ENCODE measurements at regions not wholly inside any gene's neighbourhood (a gene's known extent, or its start where the extent isn't known, plus 50 kb on each side); places are given as distances from the start of the nearest gene placed in this dataset.

DNA sequence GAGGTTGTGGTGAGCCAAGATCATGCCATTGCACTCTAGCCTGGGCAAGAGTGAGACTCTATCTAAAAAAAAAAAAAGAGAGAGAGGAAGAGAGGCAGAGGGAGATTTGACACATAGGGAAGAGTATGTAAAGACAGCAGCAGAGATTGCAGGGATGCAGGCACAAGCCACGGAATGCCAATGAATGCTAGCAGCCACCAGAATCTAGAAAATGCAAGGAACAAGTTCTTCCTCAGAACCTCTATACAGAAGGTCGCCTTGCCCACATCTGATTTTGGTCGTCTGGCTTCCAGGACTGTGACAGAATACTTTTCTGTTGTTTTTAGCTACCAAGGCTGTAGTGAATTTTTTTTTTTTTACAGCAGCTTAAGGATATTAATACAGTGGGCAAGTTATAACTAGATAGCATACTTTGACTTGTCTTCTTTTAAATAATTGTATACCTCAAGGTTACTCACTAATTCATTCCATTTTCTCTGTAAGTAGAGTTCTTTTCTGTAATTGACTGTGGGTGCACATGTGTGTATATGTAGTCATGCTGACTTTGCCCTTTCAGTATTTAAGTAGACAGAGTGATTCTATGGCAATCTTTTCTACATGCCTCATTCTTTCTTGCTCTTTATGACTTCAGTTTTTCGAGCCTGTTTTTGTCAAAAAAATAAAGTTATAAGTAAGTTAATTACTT, 402.2 kb downstream of the GJA1 start:
- DNase-seq: no peak

DNA sequence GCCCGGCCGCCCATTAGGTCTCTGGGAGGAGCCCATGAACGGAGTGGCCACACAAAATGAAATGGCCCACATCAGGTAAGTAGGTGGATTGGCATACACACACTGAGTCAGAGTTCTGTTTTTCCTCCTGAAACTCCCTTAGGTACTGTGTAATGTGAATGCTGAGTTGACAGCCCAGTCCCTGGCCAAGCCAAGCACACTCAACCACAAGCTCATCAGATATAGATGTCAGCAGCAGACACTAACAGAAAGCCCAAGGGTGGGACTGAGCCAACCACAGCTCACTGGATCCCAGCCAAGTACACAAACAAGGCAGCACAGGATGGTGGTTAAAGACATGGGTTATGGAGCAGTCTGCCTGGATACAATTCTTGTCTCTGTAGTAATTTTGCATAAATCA, 403.4 kb downstream of the GJA1 start:
- peak; percentile 69 for DNase-seq

DNA sequence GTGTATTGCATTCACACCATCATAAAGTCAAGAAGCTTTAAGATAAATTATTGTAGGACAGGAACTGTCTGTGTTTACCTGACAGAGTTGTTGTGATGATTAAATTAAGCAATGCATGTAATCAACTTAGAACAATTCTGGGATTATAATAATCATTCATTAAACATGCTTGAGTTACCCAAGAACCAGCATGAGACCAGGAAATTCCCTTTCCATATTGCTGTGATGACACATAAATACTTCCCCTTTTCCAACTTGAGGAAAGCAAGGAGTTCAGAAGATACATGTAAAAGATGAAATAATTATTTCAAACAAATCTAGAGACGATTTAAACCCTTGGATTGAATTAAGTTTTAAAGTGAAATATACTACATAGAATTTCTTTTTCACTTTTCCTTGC, 404.4 kb downstream of the GJA1 start:
- DNase-seq: no peak

DNA sequence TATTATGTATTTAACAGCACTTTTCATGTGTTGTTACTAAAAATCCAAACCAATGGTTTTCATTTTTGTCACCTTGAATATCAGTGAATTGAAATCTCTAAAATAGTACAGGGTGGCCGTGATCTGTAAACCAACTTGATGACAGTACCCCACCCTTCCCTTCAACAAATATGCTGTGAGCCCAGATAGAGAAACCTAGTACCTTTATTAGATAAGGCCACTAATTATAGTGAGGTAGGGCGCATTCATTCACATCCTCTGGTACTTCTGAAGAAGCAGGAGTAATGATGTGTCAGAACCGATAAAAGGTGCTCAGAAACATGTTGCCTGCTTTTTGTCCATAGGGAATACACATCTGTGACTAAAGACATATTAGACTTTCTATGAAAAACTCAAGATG, 409.5 kb downstream of the GJA1 start:
- DNase-seq: no peak

DNA sequence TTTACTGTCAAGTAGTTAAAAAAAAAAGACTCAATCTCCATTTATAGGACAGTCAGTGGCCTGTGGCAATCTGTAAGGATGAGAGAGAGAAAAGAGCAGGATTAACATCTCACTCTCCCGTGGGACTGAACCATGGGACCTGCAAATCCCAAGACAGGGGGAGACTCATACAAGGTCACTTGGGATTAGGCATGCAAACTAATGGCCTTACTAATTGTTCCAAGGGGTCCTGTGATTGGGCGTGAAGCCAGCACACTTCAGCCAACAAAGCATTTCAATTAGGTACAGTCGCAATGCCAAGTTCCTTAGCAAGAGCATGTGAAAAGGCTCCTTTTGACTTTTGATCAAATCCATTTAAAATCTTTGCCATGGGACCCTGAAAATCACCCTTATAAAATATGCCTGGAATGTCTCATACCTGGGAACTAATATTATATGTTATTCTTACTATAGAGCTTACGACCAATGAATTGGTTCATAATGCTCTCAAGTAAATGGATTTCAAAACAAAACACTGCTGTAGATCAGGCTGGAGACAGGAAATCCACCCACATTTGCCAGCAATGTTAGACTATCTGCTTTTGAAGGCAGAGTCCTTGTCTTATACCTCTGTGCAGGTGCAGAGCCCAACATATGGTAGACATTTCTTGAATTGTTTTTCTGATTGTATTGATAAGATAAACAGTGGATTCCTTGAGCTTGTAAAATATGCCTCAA, 412.5 kb downstream of the GJA1 start:
- DNase-seq: no peak

DNA sequence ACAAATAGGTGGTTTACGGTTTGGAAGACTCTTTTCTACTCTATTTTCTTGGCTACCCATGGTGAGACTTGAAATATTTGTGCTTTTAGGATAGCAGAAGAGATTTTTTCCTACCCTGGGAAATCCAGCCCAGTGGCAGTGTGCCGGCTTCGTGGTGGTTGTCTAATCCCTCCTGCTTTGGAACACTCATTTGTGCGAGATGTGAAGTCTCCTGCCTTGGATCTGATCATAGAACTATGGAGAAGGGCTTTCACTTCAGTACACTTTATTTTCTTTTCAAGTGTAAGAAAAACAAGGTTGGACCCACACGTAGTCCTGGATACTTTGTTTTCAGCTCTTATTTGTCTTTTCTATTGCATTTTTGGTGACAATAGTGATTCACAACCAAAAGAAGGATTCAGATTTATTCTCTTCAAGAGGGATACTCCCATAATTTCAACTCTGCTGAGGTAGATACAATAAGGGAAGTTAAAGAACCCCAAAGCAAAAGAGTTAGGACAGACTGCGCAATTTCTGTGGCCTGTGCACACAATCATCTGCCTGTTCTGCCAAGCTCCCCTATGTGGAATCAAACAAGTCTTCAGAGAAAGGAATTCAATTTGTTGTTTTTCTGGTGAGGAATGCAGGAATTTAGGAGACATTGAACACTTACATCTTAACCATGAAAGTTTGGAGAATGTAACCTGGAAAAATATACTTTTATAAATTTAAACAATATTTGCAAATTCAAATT, 413.2 kb downstream of the GJA1 start:
- DNase-seq: no peak

DNA sequence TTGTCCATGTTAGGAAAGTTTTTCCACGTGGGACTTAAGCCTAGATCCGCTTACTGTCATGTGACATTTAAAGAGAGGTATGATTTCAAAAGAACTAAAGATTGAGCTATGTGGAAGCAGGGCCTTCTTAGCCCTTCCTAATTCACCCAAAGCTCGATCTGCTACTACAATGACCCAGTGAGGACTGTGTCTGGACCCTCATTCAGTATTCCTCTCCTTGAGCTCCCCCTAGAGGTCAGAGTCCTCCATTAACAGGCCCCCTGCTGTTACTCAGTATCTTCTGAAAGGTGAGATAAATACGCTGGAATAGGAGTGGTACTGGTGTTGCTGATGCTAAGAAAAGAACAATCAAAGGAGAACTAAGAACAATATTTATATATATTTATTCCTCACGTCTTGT, 414.0 kb downstream of the GJA1 start:
- peak; percentile 53 for DNase-seq

DNA sequence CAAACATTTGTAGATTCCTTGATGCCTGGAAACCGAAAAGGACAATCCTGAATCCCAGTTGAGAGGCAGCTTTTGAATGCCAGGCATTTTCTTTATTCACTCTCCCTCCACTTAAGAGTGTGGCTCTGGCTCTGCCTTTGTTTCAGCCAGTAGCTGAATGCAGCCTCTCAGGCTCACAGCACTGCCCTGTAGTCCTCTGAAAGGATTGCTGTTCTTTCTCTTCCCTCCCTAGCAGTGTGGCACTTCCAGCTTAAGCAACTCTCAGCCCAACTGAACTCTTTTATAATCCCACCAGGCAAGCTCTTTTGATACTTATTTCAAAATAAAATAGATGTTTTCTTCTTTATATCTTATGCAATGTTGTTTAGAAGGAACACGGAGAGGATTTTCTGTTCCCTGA, 415.6 kb downstream of the GJA1 start:
- no peak for DNase-seq

DNA sequence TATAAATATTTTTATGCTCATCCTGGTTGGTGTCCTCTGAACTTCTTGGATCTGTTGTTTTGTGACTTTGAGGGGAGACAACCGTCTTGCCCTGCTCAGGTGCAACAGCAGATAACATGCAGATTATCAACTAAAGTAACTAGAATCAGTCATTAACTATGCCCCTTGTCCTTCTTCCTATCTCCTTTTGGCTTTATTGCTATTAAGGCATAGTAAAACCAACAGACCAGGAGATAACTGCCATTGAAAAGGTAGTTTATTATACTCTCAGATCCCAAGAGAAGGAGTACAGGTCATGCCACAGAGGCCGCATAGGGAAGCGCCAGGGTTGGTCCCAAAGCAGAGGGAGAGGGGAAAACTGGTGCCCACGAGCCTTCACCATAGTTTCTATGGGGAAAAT, 418.2 kb downstream of the GJA1 start:
- DNase-seq: no peak

DNA sequence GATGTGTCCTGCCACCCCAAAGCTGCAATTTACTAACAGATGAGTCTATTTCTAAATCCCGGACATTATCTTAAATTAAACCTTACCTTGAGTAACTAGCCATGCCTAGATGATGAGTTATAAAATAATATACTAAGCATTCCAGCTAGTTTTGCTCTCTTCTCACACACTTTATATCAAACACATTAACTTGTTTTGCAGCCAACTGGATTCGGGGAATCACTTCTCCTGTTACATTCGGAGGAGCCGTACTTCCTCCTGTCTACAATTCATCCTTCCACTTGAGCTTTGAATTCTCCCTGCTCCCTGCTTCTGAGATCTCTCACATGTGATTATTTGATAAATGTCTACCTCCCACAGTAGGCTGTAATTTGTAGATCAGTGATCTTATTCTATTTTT, 420.1 kb downstream of the GJA1 start:
- no peak for DNase-seq

DNA sequence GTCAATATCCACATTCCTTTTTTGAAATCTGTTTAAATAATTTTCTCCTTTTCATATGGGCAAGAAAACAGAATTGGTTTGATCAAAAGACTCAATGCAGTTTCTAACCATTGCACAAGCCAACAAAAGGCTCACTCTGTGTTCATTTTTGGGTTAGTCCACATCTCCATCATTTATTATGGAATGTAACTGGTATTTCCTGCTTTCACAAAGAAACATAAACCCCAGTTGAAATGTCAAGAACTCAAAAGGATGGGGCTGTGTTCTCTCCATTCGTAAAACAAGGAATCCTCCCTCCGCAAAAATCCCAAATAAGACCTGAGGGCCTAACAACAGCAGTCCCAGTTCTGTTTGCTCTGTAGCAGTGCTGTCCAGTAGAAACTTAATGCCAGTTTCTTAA, 420.9 kb downstream of the GJA1 start:
- no peak for DNase-seq

DNA sequence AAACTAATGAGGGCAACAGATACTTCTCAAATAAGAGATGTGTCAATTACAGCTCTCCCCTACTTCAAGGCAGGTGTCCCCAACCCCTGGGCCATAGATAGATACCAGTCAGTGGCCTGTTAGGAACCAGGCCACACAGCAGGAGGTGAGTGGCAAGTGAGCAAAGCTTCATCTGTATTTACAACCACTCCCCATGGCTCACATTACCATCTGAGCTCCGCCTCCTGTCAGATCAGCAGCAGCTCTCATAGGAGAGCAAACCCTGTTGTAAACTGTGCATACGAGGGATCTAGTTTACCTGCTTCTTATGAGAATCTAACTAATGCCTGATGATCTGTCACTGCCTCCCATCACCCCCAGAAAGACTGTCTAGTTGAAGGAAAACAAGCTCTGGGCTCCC, 422.1 kb downstream of the GJA1 start:
- no peak for DNase-seq

DNA sequence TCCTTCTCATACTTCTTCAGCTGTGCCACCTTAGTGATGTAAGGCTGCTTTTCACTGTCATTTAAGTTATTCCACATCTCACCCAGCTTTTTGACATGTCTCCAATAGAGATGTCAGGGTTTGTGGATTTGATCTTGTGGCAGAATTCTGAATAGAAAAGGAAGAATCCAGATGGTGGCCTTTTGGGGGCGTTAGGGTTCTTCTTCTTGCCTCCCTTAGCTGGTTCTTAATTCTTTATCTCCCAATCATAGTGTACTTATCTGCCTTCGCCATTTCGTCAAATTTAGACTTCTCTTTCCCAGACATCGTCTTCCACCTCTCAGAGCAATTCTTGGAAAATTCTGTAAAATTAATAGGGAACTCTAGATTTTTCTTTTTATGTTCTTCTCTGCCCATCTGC, 422.9 kb downstream of the GJA1 start:
- DNase-seq: no peak

DNA sequence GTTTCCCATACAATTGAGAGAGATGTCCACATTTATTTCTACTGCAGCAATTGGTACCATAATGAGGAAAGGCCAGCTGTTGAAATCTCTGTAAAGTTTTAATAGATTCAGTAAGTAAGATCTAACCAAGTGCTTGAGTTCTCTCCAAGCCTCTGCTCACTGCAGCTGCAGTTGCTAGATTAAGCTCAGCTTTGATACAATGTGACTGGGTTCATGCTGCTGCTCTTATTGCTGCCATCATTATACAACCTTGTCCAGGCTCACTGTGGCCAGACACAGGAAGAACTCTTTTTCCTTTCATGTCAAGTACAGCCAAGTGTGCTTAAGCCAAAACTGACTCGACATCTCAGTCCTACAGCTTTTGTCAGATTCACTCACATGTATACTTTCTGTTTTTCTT, 423.5 kb downstream of the GJA1 start:
- no peak for DNase-seq

DNA sequence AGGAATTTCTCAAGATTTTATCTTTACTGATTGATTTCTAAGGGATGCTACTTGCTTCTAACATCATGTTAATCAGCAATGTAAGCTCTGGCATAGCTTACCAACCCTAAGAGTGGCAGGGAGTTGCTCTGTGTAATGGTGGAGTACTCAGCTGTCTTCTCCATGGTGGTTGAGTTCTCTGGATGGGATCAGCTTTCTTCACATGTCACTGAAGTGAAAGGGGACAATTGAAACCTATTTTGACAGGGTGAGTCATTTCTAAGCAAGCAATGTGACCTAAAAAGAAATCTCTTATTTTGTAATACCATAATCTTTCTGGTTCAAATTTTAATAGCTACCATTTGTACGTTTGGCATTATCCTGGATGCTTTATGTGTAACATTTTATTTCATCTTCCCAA, 430.4 kb downstream of the GJA1 start:
- DNase-seq: no peak

DNA sequence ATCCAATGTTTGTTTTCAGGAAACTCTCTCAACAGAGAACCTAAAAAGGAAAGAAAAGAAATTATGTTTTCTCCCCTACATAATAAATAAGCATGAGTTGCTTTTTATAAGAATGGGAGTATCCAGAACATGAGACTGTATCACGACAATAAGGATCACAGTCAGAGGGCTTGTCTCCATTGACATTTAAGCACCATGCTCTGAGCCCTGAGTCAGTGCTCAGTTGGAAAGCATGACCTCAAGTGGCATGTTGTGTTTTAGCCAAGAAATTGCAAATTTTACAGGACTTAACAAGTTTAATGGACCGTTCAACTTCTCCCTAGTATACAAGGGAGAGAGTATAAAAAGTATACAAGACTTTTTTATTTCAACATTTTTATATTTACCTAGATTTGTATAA, 431.6 kb downstream of the GJA1 start:
- no peak for DNase-seq

DNA sequence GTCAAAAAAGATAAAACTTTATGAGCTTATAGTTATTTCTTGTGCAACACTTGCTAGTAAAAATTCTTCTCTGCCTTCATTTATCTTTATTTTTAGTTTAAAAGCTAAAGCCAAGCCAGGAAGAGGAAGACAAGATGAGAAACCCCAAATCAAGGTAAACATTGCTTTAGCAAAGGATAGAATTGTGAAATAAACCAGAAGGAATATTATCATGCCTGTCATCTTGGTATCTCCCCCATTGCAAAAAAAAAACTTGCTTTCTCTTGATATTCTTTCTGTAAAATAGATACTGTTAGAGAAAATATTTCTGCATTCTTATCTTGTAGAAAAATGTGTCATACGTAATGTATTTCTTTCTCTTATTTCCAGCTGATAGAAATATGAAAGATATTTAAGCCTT, 432.8 kb downstream of the GJA1 start:
- DNase-seq: no peak

DNA sequence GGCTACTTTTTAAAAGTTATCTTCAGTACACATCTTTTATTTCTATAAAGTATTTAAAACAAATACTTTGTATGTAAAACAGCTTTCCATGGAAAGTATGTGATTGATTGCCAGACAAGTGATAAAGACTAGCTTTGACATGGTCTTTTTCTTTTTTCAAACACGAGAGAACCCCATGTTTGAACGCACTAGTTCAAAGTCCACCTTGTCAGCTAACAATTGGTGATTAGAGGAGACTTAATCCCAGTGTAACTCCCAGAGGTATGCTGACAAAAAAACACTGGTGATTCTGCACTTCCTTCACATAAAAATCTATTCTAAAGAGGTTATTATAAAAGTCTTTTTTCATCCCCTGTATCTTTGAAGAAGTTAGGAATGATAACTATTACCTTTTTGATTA, 438.1 kb downstream of the GJA1 start:
- DNase-seq: no peak

DNA sequence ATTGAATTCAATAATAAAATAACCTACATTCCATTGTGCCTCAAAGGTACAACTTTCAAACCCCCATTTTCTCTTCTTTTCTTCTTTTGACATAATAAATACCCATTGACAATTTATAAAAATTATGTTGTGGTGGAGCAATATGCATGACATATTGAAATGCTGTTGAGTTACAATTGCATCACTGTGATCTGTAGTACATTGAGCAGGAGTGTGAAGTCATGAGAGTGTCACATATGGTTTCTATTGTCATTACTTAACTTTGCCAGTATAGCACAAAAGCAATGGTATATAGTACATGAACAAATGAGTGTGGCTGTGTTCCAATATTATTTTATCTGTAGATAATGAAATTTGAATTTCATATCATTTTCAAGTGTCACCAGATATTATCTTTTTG, 441.3 kb downstream of the GJA1 start:
- no peak for DNase-seq

DNA sequence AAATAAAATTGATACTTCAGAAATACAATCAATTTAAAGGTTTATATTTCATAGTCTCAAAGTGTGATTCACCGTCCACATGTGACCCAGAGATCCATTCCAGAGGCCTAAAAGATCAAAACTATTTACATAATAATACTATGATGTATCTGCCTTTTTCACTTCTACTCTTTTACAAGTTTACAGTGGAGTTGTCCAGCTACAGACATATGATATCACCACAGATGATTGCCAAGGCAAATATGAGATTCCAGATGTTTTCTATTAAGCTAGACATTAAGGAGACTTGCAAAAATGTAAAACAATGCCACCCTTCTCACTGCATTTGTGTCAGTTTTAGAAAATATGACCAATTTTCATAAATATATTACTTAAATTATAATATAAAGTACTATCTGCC, 443.7 kb downstream of the GJA1 start:
- DNase-seq: no peak

DNA sequence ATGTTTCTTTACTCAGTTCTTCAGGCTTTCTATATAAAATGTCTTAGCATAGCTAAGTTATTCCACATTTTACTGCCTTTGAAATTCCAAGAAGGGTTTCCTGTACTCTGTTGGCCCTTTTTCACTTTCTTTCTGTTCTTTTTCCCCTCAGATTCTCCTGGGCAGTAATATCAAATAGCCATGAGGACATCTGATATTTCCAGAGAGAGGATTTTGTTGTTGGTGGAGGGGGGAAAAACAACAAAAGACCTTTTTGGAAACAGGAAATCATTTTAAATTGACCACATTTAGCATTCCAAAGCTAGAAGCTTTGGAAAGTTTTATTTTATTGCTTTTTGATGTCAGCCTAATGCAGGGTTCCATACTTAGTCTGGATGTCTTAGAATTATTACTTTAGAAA, 445.4 kb downstream of the GJA1 start:
- no peak for DNase-seq

DNA sequence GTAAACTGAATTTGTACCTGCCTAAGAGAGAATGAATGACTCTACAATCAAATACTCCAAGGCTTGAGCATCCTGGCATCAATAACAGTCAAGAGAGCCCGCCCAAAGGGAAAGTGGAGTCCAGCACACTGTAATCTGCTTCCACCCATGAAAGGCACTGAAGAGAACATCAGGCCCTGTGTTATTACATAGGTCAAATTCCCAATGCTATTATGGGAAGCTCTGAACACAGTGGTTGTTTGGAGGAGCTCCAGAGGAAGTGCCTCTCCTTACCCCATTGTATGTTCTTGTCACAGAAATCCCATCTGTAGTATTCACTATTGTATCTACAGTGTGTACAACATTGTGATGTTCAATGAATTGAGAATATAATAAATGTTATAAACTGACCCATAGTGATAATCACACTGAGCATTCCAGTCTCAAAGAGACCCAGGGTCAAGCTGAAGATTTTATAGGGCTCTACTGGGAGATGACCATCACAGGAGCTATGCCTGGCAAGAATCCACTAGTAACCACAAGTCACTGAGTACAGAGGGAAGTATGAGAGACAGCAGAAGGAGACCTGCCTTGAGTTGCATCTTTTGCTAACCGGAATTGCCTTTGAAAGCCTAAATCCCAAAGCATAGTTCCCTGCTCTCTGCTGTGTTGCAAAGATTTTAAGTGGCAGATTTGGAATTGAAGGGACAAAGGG, 446.7 kb downstream of the GJA1 start:
- DNase-seq: no peak

DNA sequence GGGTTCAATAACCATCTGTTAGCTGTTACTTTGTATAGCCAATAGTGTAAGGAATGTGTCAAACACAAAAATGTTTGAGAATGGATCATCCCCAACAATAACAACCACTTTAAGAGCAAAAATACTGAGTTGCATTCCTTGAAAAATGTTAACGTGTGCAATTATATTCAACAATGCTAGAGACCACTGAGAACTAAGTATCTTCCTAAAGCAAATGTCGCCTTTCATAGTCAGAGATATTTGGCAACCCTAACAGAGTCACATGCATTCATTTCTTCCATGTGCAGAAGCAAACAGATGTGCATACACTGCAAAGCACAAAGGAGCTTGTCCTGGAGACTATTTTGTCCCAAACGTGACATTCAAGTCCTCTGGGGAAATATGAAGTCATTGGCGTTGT, 448.6 kb downstream of the GJA1 start:
- DNase-seq: no peak

DNA sequence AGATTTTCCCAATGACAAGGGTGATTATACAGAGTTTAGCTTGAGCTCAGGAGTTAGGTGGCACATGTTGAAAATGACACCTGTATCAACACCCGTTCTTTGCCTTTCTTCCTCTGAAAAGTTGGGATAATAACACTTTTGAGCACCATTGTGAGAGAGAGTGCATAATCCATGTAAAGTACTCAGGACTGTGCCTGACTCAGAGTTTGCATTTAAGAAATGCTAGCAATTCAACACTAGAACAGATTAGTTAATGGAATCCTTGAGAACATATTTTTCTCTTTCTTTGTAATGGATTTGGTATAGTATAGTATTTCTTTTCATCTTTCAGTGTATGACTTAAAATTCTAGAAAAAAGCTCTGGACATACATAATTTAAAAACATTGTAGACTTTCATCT, 449.2 kb downstream of the GJA1 start:
- DNase-seq: no peak

Measured in left hindlimb (tissue), 1 donor.